Smooth muscle cell (in vitro differentiated cells): ENCODE measurements at regions not wholly inside any gene's neighbourhood (a gene's known extent, or its start where the extent isn't known, plus 50 kb on each side); places are given as distances from the start of the nearest gene placed in this dataset.

Source experiments
- DNase-seq: peaks from one replicate; lab custom pipeline; 2025; ENCODE audit not compliant: unreplicated experiment; lab: John Stamatoyannopoulos, UW
- H2AFZ ChIP-seq: fragments of 200-600 bp; sonication (generic); 2 replicates; pipeline ENCODE4 v1.6.0; 2016; ENCODE audit warnings: antibody characterized with exemption, low read depth, mild to moderate bottlenecking
- H3F3A ChIP-seq: fragments of 200-600 bp; sonication (generic); 2 replicates; pipeline ENCODE4 v1.6.0; 2017; ENCODE audit warnings: antibody characterized with exemption, low read depth
- H3K27ac ChIP-seq: fragments of 200-600 bp; sonication (generic); 2 replicates; pipeline ENCODE4 v1.5.1; 2016; ENCODE audit warnings: low read depth, mild to moderate bottlenecking
- H3K27me3 ChIP-seq: fragments of 200-600 bp; sonication (generic); 2 replicates; pipeline ENCODE4 v1.6.1; 2016; ENCODE audit warnings: low read depth, mild to moderate bottlenecking
- H3K36me3 ChIP-seq: fragments of 200-600 bp; sonication (generic); 2 replicates; pipeline ENCODE4 v1.5.1; 2016; ENCODE audit warnings: low read depth
- H3K4me1 ChIP-seq: fragments of 200-600 bp; sonication (generic); 2 replicates; pipeline ENCODE4 v1.5.1; 2016; ENCODE audit warnings: low read depth
- H3K4me2 ChIP-seq: fragments of 200-600 bp; sonication (generic); 2 replicates; pipeline ENCODE4 v1.6.0; 2016; ENCODE audit warnings: mild to moderate bottlenecking
- H3K4me3 ChIP-seq: fragments of 200-600 bp; sonication (generic); 2 replicates; pipeline ENCODE4 v1.5.1; 2016; ENCODE audit warnings: mild to moderate bottlenecking
- H3K79me2 ChIP-seq: fragments of 200-600 bp; sonication (generic); 2 replicates; pipeline ENCODE4 v1.6.0; 2016; ENCODE audit warnings: low read depth, mild to moderate bottlenecking
- H3K9ac ChIP-seq: fragments of 200-600 bp; sonication (generic); 2 replicates; pipeline ENCODE4 v1.6.0; 2016; ENCODE audit warnings: low read depth
- H3K9me3 ChIP-seq: fragments of 200-600 bp; sonication (generic); replicated peaks from 2 replicates; pipeline ENCODE4 v1.5.1; 2016; ENCODE audit warnings: low read depth
- H4K20me1 ChIP-seq: fragments of 200-600 bp; sonication (generic); 2 replicates; pipeline ENCODE4 v1.6.0; 2016; ENCODE audit warnings: low read depth
- CTCF ChIP-seq: fragments of 200-600 bp; sonication (generic); IDR thresholded peaks from 2 replicates; pipeline ENCODE4 v1.5.1; 2017; ENCODE audit warnings: borderline replicate concordance, mild to moderate bottlenecking, antibody characterized with exemption; ENCODE audit not compliant: insufficient read depth, poor library complexity, severe bottlenecking
- WGBS: methylation state at CpG from one replicate; pipeline ENCODE4 v1.1.7; 2016; ENCODE audit warnings: low lambda C conversion rate; 5-methylcytosine and 5-hydroxymethylcytosine counted together

GRCh38 chr4:20487446-20487845, 212.8 kb upstream of the PACRGL start:
- Histone ChIP-seq H3K79me2 (no peaks in the 10 kb centered on the region), H3K4me2 (no peak overlapping the region), H3K4me3 (no peak overlapping the region), H3K9me3 (no peaks in the 10 kb centered on the region), H3F3A (no peaks in the 10 kb centered on the region), H3K9ac (no peak overlapping the region), H3K36me3 (no peaks in the 10 kb centered on the region), H4K20me1 (no peaks in the 10 kb centered on the region), H3K27me3 (no peaks in the 10 kb centered on the region), H3K27ac (no peak overlapping the region), H3K4me1 (peaks cover 9% of the 10 kb centered on the region), H2AFZ (no peak overlapping the region)
- no peak for DNase-seq
- 86% methylated on average over 4 of the region's 4 CpGs for WGBS
- no peak for TF ChIP-seq CTCF

- Histone ChIP-seq H3K36me3 (no peaks in the 10 kb centered on the region), H3F3A (no peaks in the 10 kb centered on the region), H2AFZ (no peak overlapping the region), H3K4me2 (no peak overlapping the region), H4K20me1 (no peaks in the 10 kb centered on the region), H3K4me1 (peaks cover 9% of the 10 kb centered on the region), H3K27me3 (no peaks in the 10 kb centered on the region), H3K9ac (no peak overlapping the region), H3K79me2 (no peaks in the 10 kb centered on the region), H3K27ac (no peak overlapping the region), H3K9me3 (no peaks in the 10 kb centered on the region), H3K4me3 (no peak overlapping the region)
- 78% methylated on average over 1 of the region's 1 CpG for WGBS
- TF ChIP-seq CTCF: no peak
- no peak for DNase-seq
Measured at GRCh38 chr4:20487852-20488251, 212.4 kb upstream of the PACRGL start.

- Histone ChIP-seq H3K36me3 (no peaks in the 10 kb centered on the region), H3K4me3 (no peak overlapping the region), H3K4me2 (no peak overlapping the region), H3K4me1 (peaks cover 9% of the 10 kb centered on the region), H3K79me2 (no peaks in the 10 kb centered on the region), H3F3A (no peaks in the 10 kb centered on the region), H3K9ac (no peak overlapping the region), H3K27me3 (no peaks in the 10 kb centered on the region), H3K9me3 (no peaks in the 10 kb centered on the region), H3K27ac (no peak overlapping the region), H2AFZ (no peak overlapping the region), H4K20me1 (no peaks in the 10 kb centered on the region)
- 70% methylated on average over 3 of the region's 3 CpGs for WGBS
- TF ChIP-seq CTCF: no peak
- no peak for DNase-seq
Measured at GRCh38 chr4:20490734-20491133, 209.5 kb upstream of the PACRGL start.

- no peak overlapping the region for H3K27ac ChIP-seq
- H2AFZ ChIP-seq: no peak overlapping the region
- H3K4me3 ChIP-seq: no peak overlapping the region
- H3K27me3 ChIP-seq: no peaks in the 10 kb centered on the region
- H3K9ac ChIP-seq: no peak overlapping the region
- no peaks in the 10 kb centered on the region for H3F3A ChIP-seq
- TF ChIP-seq CTCF: no peak
- H3K79me2 ChIP-seq: no peaks in the 10 kb centered on the region
- H3K4me2 ChIP-seq: no peak overlapping the region
- DNase-seq: no peak
- no peaks in the 10 kb centered on the region for H3K4me1 ChIP-seq
- H4K20me1 ChIP-seq: no peaks in the 10 kb centered on the region
- H3K36me3 ChIP-seq: no peaks in the 10 kb centered on the region
- H3K9me3 ChIP-seq: no peaks in the 10 kb centered on the region
- 93% methylated on average over 1 of the region's 1 CpG for WGBS
Measured at GRCh38 chr4:20493761-20494353, 206.4 kb upstream of the PACRGL start.
